Panc1 (cell line): ENCODE measurements at regions not wholly inside any gene's neighbourhood (a gene's known extent, or its start where the extent isn't known, plus 50 kb on each side); places are given as distances from the start of the nearest gene placed in this dataset.

Experiments used
- ATAC-seq: fragments of 200-7000 bp; cut with Tn5 transposase; 2 replicates; pipeline ENCODE4 v1.9.1; 2020; ENCODE audit warnings: mild to moderate bottlenecking, moderate library complexity
- BruUV-seq: library from RNA; stranded (reverse); fragments of 400-500 nt; replicated peaks from 2 replicates; lab custom pipeline; 2021; lab: Mats Ljungman, UMichigan
- CTCF ChIA-PET: fragments of 300-600 bp; sonication (Branson Sonifier 250); formaldehyde crosslinking; loops from one replicate; lab custom pipeline; 2022; ENCODE audit warnings: antibody characterized with exemption; lab: Charles Lee
- POLR2A ChIA-PET: fragments of 300-600 bp; sonication (Branson Sonifier 250); formaldehyde crosslinking; loops from one replicate; lab custom pipeline; 2022; ENCODE audit warnings: antibody characterized with exemption; lab: Charles Lee
- DNase-seq: peaks from one replicate; pipeline ENCODE4 v3.0.0-alpha.2; 2010; ENCODE audit warnings: low read depth, low spot score
- H3K27ac ChIP-seq: 2 replicates; pipeline ENCODE4 v1.5.1; 2011; ENCODE audit warnings: mild to moderate bottlenecking, low read length, inconsistent platforms
- H3K27me3 ChIP-seq: fragments of 200-500 bp; sonication (Bioruptor generic); 2 replicates; pipeline ENCODE4 v1.6.0; 2014; ENCODE audit warnings: low read length, inconsistent platforms; ENCODE audit not compliant: control insufficient read depth, insufficient read depth
- H3K36me3 ChIP-seq: fragments of 200-500 bp; sonication (Bioruptor generic); 2 replicates; pipeline ENCODE4 v1.5.1; 2014; ENCODE audit warnings: inconsistent platforms, mild to moderate bottlenecking, low read length, moderate library complexity; ENCODE audit not compliant: control insufficient read depth, insufficient read depth
- H3K4me1 ChIP-seq: 2 replicates; pipeline ENCODE4 v1.5.1; 2011; ENCODE audit warnings: inconsistent platforms, mild to moderate bottlenecking, low read length, moderate library complexity; ENCODE audit not compliant: control insufficient read depth, insufficient read depth
- H3K4me3 ChIP-seq, 2 experiments: 2 replicates each; pipeline ENCODE4 v1.5.1; 2011 to 2012; ENCODE audit warnings: low read depth in 2 of 2, low read length in 2 of 2, mild to moderate bottlenecking in 2 of 2, inconsistent platforms in 1 of 2, moderate library complexity in 1 of 2
- H3K9me3 ChIP-seq: fragments of 200-500 bp; sonication (Bioruptor generic); 2 replicates; pipeline ENCODE4 v1.5.1; 2014; ENCODE audit warnings: low read depth, mild to moderate bottlenecking, inconsistent platforms, low read length, moderate library complexity; ENCODE audit not compliant: control insufficient read depth, insufficient read depth
- CTCF ChIP-seq: fragments of 450-650 bp; IDR thresholded peaks from 2 replicates; pipeline ENCODE4 v1.5.1; 2017; ENCODE audit warnings: mild to moderate bottlenecking
- POLR2AphosphoS5 ChIP-seq: IDR thresholded peaks from 2 replicates; pipeline ENCODE4 v1.6.1; 2012; ENCODE audit warnings: mild to moderate bottlenecking, low read depth, low read length, moderate library complexity
- SIN3A ChIP-seq: IDR thresholded peaks from 2 replicates; pipeline ENCODE4 v1.6.1; 2012; ENCODE audit warnings: low read depth, mild to moderate bottlenecking, low read length, moderate library complexity, borderline replicate concordance; ENCODE audit not compliant: insufficient read depth
- TCF7L2 ChIP-seq: IDR thresholded peaks from 2 replicates; pipeline ENCODE4 v1.6.1; 2011; ENCODE audit warnings: mild to moderate bottlenecking, low read depth, low read length, inconsistent platforms
- in situ Hi-C: cut with HindIII; loops from 2 replicates; pipeline ENCODE4 v1.10.0; 2016; ENCODE audit warnings: low sequenced_read_pairs, low pct_unique_long_range_greater_than_20kb
- intact Hi-C: fragments of 100-400 bp; cut with micrococcal nuclease; formaldehyde crosslinking; loops from one replicate; pipeline ENCODE4 v1.10.0; 2022; ENCODE audit not compliant: unreplicated experiment
- TF ChIP-seq, protein P1 (sequence below), 2 experiments: IDR thresholded peaks; 2 replicates each; pipeline ENCODE4 v1.6.1; 2011 to 2012; ENCODE audit warnings: low read depth in 2 of 2, control low read depth in 1 of 2, low read length in 1 of 2, mild to moderate bottlenecking in 1 of 2, moderate library complexity in 1 of 2; ENCODE audit not compliant: insufficient read depth in 1 of 2

- H3K27me3 ChIP-seq = no peaks in the 10 kb centered on the region
- ChIA-PET CTCF (no interaction called here), POLR2A (no interaction called here)
- H3K9me3 ChIP-seq = no peaks in the 10 kb centered on the region
- no peaks in the 10 kb centered on the region for H3K4me1 ChIP-seq
- no peak overlapping the region for H3K4me3 ChIP-seq
- no peaks in the 10 kb centered on the region for H3K36me3 ChIP-seq
- H3K27ac ChIP-seq = no peak overlapping the region
- DNase-seq (no peak), ATAC-seq (no peak)
- TF ChIP-seq CTCF = peak; percentile 22; the same call in 1 of the 2 replicates
- TF ChIP-seq POLR2AphosphoS5 = no peak
- no TSS peak for BruUV-seq
- intact Hi-C loops = no loop called here
- in situ Hi-C loops = no loop called here
Measured at GRCh38 chr13:55245005-55245644, 1895.6 kb upstream of the PRR20A start.

GRCh38 chr13:55255236-55255635 lies 1885.5 kb upstream of the PRR20A start:
- intact Hi-C loops = no loop called here
- DNase-seq = no peak
- in situ Hi-C loops = no loop called here
- Histone ChIP-seq H3K27ac (no peak overlapping the region), H3K27me3 (no peaks in the 10 kb centered on the region), H3K9me3 (no peaks in the 10 kb centered on the region), H3K4me3 (no peak overlapping the region), H3K4me1 (no peaks in the 10 kb centered on the region), H3K36me3 (no peaks in the 10 kb centered on the region)
- POLR2A ChIA-PET = no interaction called here
- ATAC-seq = no peak
- TF ChIP-seq CTCF (no peak), POLR2AphosphoS5 (no peak), TCF7L2 (no peak), SIN3A (no peak)
- TF ChIP-seq, protein P1, sequence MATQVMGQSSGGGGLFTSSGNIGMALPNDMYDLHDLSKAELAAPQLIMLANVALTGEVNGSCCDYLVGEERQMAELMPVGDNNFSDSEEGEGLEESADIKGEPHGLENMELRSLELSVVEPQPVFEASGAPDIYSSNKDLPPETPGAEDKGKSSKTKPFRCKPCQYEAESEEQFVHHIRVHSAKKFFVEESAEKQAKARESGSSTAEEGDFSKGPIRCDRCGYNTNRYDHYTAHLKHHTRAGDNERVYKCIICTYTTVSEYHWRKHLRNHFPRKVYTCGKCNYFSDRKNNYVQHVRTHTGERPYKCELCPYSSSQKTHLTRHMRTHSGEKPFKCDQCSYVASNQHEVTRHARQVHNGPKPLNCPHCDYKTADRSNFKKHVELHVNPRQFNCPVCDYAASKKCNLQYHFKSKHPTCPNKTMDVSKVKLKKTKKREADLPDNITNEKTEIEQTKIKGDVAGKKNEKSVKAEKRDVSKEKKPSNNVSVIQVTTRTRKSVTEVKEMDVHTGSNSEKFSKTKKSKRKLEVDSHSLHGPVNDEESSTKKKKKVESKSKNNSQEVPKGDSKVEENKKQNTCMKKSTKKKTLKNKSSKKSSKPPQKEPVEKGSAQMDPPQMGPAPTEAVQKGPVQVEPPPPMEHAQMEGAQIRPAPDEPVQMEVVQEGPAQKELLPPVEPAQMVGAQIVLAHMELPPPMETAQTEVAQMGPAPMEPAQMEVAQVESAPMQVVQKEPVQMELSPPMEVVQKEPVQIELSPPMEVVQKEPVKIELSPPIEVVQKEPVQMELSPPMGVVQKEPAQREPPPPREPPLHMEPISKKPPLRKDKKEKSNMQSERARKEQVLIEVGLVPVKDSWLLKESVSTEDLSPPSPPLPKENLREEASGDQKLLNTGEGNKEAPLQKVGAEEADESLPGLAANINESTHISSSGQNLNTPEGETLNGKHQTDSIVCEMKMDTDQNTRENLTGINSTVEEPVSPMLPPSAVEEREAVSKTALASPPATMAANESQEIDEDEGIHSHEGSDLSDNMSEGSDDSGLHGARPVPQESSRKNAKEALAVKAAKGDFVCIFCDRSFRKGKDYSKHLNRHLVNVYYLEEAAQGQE (IDR thresholded peaks at IDR 0.05; ENCODE audit: insufficient read depth in 1 of 2, low read depth in 2 of 2, low read length in 1 of 2) = no peak
- CTCF ChIA-PET = no interaction called here
- no TSS peak for BruUV-seq
